HepG2 (cell line): ENCODE measurements at regions not wholly inside any gene's neighbourhood (a gene's known extent, or its start where the extent isn't known, plus 50 kb on each side); places are given as distances from the start of the nearest gene placed in this dataset.

Source experiments
- MLX ChIP-seq: IDR thresholded peaks from 2 replicates; pipeline ENCODE4 v1.6.1; 2016
- PHF8 ChIP-seq: sonication (generic); formaldehyde crosslinking; IDR thresholded peaks from 2 replicates; pipeline ENCODE4 v1.5.0; 2020; ENCODE audit warnings: missing genetic modification reagents
- STAT6 ChIP-seq: sonication (generic); formaldehyde crosslinking; IDR thresholded peaks from 2 replicates; pipeline ENCODE4 v1.4.0; 2020; ENCODE audit warnings: missing genetic modification reagents, mild to moderate bottlenecking, borderline replicate concordance
- ZBTB33 ChIP-seq: sonication (generic); formaldehyde crosslinking; IDR thresholded peaks from 2 replicates; pipeline ENCODE4 v1.4.0; 2020; ENCODE audit warnings: missing genetic modification reagents
- ZNF263 ChIP-seq: sonication (generic); formaldehyde crosslinking; IDR thresholded peaks from 2 replicates; pipeline ENCODE4 v1.4.0; 2020; ENCODE audit warnings: missing genetic modification reagents

- no peak for TF ChIP-seq ZNF263
- TF ChIP-seq ZBTB33: no peak
- TF ChIP-seq MLX (CRISPR knock-in tag): peak; percentile 21; the same call in 1 of the 2 replicates
- TF ChIP-seq STAT6: no peak
- TF ChIP-seq PHF8: no peak
Observed at GRCh38 chr12:115094163-115094816, 410.3 kb upstream of the TBX3 start.
